GM21825 (cell line): ENCODE measurements at regions not wholly inside any gene's neighbourhood (a gene's known extent, or its start where the extent isn't known, plus 50 kb on each side); places are given as distances from the start of the nearest gene placed in this dataset.

ENCODE experiments used
- ATAC-seq: cut with Tn5 transposase; IDR thresholded peaks from one replicate; pipeline ENCODE4 v1.9.1; 2021; ENCODE audit warnings: mild to moderate bottlenecking, moderate library complexity; ENCODE audit not compliant: unreplicated experiment

GRCh38 chr7:25828468-25828867 is 323.5 kb upstream of the NFE2L3 start:
- no peak for ATAC-seq

- ATAC-seq, result no peak
These were observed 322.3 kb upstream of the NFE2L3 start for GRCh38 chr7:25829663-25830062.

GRCh38 chr7:25830215-25830614 is 321.8 kb upstream of the NFE2L3 start:
- no peak for ATAC-seq

GRCh38 chr7:25831062-25831691 is 320.8 kb upstream of the NFE2L3 start:
- no peak for ATAC-seq

- ATAC-seq, result no peak
These were observed 320.1 kb upstream of the NFE2L3 start for GRCh38 chr7:25831831-25832411.

- no peak for ATAC-seq
These were observed 319.5 kb upstream of the NFE2L3 start for GRCh38 chr7:25832456-25832855.

- ATAC-seq, result no peak
These were observed 319.1 kb upstream of the NFE2L3 start for GRCh38 chr7:25832929-25833328.

GRCh38 chr7:25834050-25834449 is 317.9 kb upstream of the NFE2L3 start:
- ATAC-seq, result no peak

- ATAC-seq, result no peak
These were observed 316.8 kb upstream of the NFE2L3 start for GRCh38 chr7:25835197-25835596.

GRCh38 chr7:25839084-25839769 is 312.8 kb upstream of the NFE2L3 start:
- no peak for ATAC-seq

- no peak for ATAC-seq
These were observed 311.7 kb upstream of the NFE2L3 start for GRCh38 chr7:25840209-25840792.

- no peak for ATAC-seq
These were observed 310.4 kb upstream of the NFE2L3 start for GRCh38 chr7:25841575-25841974.

- no peak for ATAC-seq
These were observed 309.7 kb upstream of the NFE2L3 start for GRCh38 chr7:25842201-25842733.

- no peak for ATAC-seq
These were observed 308.5 kb upstream of the NFE2L3 start for GRCh38 chr7:25843467-25843866.

GRCh38 chr7:25844102-25844870 is 307.7 kb upstream of the NFE2L3 start:
- ATAC-seq, result no peak

GRCh38 chr7:25845464-25845863 is 306.5 kb upstream of the NFE2L3 start:
- ATAC-seq, result no peak

- no peak for ATAC-seq
These were observed 305.3 kb upstream of the NFE2L3 start for GRCh38 chr7:25846722-25847121.

- ATAC-seq, result no peak
These were observed 304.5 kb upstream of the NFE2L3 start for GRCh38 chr7:25847336-25848070.

- no peak for ATAC-seq
These were observed 302.4 kb upstream of the NFE2L3 start for GRCh38 chr7:25849500-25850184.

- ATAC-seq, result no peak
These were observed 301.8 kb upstream of the NFE2L3 start for GRCh38 chr7:25850216-25850615.
